ENCODE measurements at regions not wholly inside any gene's neighbourhood (a gene's known extent, or its start where the extent isn't known, plus 50 kb on each side); places are given as distances from the start of the nearest gene placed in this dataset.
"Not testable (repeated sequence)": the region's sequence is repeated elsewhere in the genome, so short reads cannot be mapped to it uniquely, and the experiment has no call there.

DNA sequence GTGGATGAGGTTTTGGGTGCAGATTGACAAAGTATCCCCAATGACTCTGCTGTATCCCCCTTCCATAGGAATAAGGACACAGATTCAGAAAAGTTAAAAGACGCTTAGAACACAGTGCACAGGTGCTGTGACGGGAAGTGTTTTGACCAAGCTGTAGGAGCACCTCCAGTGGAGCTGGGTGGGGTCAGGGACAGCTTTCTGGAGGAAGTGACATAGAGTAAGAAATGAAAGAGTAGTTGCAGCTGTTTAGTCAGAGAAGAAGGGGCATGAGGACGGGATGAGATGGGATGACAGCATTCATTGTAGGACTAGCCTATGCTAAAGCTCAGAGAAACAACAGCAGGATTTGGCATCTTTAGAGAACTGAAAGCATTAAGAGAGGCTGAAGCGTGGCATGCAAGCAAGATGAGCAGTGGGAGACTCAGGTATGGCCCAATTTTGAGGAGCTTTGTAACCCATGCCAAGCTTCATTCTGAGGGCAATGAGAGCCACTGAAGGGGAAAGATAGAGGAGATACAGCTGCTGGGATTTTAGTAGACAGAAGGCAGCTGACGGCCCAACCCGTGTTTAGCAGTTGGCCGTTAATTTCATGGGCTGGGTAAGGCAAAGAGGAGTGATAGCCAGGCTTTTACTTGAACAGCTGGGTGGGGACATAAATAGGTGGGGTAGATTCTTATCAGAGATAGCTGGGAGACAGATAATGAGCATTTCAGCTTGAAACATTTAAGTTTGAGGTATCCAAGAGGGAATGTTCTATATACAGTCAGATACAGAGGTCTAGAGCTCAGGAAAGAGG, 131.8 kb upstream of the KRAS start:
- no peak for FAIRE-seq

DNA sequence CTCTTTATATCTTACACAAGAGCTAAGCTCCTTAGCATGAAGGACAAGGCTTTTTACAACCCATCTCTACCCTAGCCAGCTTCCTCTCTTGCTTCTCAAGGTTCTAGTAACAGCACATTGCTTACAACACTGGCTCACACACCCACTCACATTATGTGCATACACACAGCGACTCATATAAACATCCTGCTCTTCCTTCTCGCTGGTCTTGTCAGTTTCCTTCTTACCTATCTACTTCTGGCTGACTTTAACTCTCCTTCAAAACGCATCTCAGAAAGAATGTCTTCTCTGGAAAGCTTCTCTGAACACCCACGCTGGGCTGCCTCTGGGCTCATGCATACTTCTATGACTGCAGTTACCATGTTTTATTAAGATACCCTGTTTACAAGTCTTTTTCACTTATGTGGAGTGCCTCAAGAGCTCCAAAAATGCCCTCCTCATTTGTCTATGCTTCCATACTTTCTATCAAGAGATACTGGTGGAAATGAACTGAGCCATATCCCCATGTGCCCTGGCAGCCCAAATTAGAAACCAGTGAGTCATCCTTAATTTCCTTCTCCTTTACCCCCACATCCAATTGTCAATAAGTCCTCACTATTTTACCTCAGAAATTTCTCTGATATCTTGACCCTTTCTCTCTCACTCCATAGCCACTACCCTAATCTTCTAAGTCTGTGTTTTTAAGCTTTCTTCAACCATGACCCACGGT, 126.9 kb upstream of the KRAS start:
- no peak for FAIRE-seq

GRCh38 chr12:25376985-25377384, 126.3 kb upstream of the KRAS start:
- no peak for FAIRE-seq

- FAIRE-seq, result no peak
Measured at GRCh38 chr12:25376407-25376806, 125.7 kb upstream of the KRAS start.

GRCh38 chr12:25372969-25373817, 122.5 kb upstream of the KRAS start:
- no peak for FAIRE-seq

DNA sequence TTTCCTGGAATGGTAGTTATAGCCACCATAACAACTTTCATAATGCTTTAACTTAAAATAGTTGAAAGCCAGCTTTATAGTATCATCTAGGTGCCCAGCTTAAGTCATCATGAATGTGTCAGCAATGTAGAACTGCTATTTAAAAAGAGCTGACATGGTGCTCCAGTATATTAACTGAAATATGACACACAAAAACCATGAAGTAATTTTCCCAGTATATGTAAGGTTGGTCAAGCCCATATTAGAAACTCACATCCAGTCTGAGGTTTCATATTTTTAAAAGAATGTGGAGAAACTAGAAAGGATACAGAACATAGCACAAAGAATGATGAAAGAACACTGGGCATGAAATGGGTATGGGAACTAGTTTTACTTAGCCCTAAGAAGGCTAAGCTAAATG, 121.3 kb upstream of the KRAS start:
- FAIRE-seq, result no peak

GRCh38 chr12:25368557-25368956, 117.8 kb upstream of the KRAS start:
- no peak for FAIRE-seq

DNA sequence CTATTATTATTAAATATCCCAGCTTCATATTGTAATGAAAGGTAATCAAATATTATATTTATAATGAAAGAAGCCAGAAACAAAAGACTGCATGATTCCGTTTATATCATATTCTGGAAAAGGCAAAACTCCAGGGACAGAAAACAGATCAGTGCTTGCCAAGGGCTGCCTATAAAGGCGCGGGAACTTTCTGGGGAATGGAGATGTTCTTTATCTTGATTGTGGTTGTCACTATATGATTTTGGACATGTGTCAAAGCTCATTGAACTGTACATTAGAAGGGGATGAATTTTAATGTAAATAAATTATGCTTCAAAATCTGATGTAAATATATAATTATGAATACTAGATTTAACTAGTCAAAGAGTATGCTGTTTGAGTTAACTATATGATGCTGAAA, 115.4 kb upstream of the KRAS start:
- FAIRE-seq, result no peak

- peak; percentile 92 for FAIRE-seq
Measured at GRCh38 chr12:25365340-25365730, 114.6 kb upstream of the KRAS start.

GRCh38 chr12:25364529-25365339, 114.0 kb upstream of the KRAS start:
- FAIRE-seq, result no peak

DNA sequence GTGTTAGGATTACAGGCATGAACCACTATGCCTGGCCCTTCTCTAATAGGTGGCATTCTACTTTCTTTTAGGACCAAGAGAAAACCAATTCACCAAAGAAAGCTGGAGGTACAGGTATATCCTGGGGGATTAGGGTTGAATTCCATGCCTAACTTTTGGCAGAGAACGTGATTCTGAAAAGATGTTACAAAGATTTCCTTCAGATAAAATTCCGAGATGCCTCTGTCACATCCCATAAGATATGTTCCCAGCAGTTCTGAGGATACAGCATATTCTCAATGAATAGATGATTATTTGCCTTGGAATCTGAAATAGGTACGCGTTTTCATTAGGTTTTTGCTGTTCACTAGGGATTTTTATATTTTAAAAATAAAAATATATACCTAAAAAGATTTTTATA, 111.9 kb upstream of the KRAS start:
- FAIRE-seq, result no peak

GRCh38 chr12:25361511-25361910, 110.8 kb upstream of the KRAS start:
- FAIRE-seq, result no peak

DNA sequence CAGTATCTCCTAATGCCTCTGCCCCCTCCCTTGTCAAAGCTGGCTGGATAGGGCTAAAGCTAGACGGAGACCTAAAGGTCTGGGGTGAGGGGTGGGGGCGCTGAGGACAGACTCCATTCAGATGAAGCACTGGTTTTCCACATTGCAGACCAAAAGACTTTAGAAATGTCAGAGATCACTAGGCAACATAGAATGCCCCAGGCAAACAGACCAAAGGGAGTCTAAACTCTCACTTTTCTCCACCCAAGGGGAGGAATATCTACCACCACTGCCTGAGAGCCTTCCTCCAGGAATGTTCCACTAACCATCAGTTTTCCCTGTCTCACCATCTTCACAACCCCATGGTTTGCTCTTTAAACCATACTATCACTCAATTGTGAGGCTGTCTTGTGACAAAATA, 106.9 kb upstream of the KRAS start:
- FAIRE-seq, result no peak

DNA sequence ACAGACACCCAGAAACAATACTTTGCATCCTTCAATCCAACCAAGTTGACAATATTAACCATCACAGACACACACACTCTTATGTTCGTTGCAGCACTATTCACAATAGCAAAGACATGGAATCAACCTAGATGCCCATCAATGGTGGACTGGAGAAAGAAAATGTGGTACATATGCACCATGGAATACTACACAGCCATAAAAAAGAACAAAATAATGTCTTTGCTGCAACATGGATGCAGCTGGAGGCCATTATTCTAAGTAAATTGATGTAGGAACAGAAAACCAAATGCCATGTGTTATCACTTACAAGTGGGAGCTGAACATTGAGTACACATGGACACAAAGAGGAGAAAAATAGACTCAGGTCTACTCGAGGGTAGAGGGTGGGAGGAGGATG, 102.2 kb upstream of the KRAS start:
- not testable (repeated sequence) for FAIRE-seq

GRCh38 chr12:25352083-25352918, 101.6 kb upstream of the KRAS start:
- no peak for FAIRE-seq

- no peak for FAIRE-seq
Measured at GRCh38 chr12:25348593-25348895, 97.8 kb upstream of the KRAS start.

GRCh38 chr12:25347716-25348592, 97.2 kb upstream of the KRAS start:
- FAIRE-seq, result no peak

GRCh38 chr12:25341877-25342276, 91.1 kb upstream of the KRAS start:
- not testable (repeated sequence) for FAIRE-seq

DNA sequence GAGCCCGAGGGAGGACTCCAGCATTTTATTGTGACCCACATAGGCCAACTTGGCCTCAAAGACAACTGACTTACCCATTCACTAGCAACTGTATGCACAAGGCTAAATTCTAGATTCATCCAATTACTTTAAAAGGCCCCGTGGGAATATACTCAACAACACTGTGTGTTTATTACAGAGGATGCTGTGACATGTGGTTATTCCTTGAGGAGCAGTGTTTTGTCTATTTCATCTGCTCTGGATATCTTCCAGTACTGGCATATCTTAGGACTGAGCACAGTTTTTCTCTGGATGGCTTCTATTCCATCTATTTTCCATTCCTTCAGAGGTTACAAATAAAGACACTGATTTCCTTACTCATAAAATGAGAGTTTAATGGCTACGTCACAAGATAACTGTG, 87.2 kb upstream of the KRAS start:
- FAIRE-seq, result peak; percentile 74

GRCh38 chr12:25332143-25332542, 81.4 kb upstream of the KRAS start:
- FAIRE-seq, result no peak

Data from endometrium (tissue), 2 donors.